Nephron progenitor cell (in vitro differentiated cells): ENCODE measurements at regions not wholly inside any gene's neighbourhood (a gene's known extent, or its start where the extent isn't known, plus 50 kb on each side); places are given as distances from the start of the nearest gene placed in this dataset.

Experiments used
- DNase-seq: peaks from one replicate; pipeline ENCODE4 v3.0.0; 2021
- H3K27ac Mint-ChIP-seq: 2 replicates; pipeline ENCODE4 v1.8.0; 2021; ENCODE audit warnings: mild to moderate bottlenecking, moderate library complexity, mixed read lengths
- H3K27me3 Mint-ChIP-seq: 2 replicates; pipeline ENCODE4 v1.8.0; 2021; ENCODE audit warnings: mild to moderate bottlenecking, low read depth, mixed read lengths; ENCODE audit not compliant: poor library complexity
- H3K36me3 Mint-ChIP-seq: 2 replicates; pipeline ENCODE4 v1.8.0; 2021; ENCODE audit warnings: low read depth, mixed read lengths
- H3K4me1 Mint-ChIP-seq: 2 replicates; pipeline ENCODE4 v1.8.0; 2021; ENCODE audit warnings: mixed read lengths
- H3K4me3 Mint-ChIP-seq: 2 replicates; pipeline ENCODE4 v1.8.0; 2021; ENCODE audit warnings: mild to moderate bottlenecking, moderate library complexity, mixed read lengths
- H3K9me3 Mint-ChIP-seq: 2 replicates; pipeline ENCODE4 v1.8.0; 2021; ENCODE audit warnings: mild to moderate bottlenecking, moderate library complexity, mixed read lengths
- TF ChIP-seq, protein P1 (sequence below): fragments of 200-600 bp; sonication (generic); IDR thresholded peaks from 2 replicates; pipeline ENCODE4 v1.5.0; 2021; ENCODE audit warnings: antibody characterized with exemption

DNA sequence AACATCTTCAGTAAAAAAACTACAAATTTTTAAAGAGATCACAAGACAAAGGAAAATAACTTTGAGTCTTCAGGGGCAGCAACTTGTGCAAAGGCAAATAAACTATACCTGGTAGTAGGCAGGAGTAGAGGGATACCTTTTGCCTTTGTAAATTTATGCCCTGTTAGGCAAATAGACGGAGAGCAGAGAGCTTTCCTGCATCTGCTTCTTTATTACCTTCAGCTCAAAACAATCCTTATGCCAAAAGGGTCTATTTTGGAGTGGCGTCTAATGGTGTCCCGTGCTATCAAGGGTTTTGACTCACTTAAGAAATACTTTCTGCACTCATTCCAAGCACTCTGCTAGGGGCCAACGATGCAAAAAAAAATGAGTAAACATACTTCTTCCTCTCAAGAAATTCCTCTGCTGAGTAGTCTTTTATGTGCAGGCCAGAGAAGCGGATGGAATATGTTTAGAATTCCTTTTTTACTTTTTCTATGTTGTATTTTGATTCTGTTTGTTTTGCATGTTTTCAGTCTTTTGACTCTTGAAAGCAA, 131.9 kb downstream of the ANXA5 start:
- H3K27ac Mint-ChIP-seq, result no peak overlapping the region
- H3K4me3 Mint-ChIP-seq, result no peak overlapping the region
- peaks cover 7% of the 10 kb centered on the region for H3K27me3 Mint-ChIP-seq
- DNase-seq, result no peak
- H3K36me3 Mint-ChIP-seq, result no peaks in the 10 kb centered on the region
- TF ChIP-seq, protein P1, sequence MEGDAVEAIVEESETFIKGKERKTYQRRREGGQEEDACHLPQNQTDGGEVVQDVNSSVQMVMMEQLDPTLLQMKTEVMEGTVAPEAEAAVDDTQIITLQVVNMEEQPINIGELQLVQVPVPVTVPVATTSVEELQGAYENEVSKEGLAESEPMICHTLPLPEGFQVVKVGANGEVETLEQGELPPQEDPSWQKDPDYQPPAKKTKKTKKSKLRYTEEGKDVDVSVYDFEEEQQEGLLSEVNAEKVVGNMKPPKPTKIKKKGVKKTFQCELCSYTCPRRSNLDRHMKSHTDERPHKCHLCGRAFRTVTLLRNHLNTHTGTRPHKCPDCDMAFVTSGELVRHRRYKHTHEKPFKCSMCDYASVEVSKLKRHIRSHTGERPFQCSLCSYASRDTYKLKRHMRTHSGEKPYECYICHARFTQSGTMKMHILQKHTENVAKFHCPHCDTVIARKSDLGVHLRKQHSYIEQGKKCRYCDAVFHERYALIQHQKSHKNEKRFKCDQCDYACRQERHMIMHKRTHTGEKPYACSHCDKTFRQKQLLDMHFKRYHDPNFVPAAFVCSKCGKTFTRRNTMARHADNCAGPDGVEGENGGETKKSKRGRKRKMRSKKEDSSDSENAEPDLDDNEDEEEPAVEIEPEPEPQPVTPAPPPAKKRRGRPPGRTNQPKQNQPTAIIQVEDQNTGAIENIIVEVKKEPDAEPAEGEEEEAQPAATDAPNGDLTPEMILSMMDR, result no peak
- H3K9me3 Mint-ChIP-seq, result peaks cover 3% of the 10 kb centered on the region
- no peaks in the 10 kb centered on the region for H3K4me1 Mint-ChIP-seq

DNA sequence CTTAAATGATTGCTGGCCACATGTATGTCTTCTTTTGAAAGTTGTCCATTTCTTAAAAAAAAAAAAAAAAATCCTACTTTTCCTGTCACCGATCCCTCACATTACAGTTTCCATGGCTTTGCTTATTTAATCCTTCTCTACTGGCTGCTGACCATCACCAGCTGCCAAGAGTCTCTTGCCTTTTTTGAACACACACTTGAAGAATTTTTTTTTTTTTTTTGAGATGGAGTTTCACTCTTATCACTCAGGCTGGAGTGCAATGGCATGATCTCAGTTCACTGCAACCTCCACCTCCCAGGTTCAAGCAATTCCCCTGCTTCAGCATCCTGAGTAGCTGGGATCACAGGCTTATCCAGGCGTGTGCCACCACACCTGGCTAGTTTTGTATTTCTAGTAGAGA, 134.0 kb downstream of the ANXA5 start:
- Mint-ChIP-seq H3K9me3 (peaks cover 3% of the 10 kb centered on the region), H3K27ac (no peak overlapping the region), H3K4me1 (no peaks in the 10 kb centered on the region), H3K4me3 (no peak overlapping the region), H3K36me3 (no peaks in the 10 kb centered on the region), H3K27me3 (peaks cover 7% of the 10 kb centered on the region)
- no peak for DNase-seq
- TF ChIP-seq, protein P1, result no peak

DNA sequence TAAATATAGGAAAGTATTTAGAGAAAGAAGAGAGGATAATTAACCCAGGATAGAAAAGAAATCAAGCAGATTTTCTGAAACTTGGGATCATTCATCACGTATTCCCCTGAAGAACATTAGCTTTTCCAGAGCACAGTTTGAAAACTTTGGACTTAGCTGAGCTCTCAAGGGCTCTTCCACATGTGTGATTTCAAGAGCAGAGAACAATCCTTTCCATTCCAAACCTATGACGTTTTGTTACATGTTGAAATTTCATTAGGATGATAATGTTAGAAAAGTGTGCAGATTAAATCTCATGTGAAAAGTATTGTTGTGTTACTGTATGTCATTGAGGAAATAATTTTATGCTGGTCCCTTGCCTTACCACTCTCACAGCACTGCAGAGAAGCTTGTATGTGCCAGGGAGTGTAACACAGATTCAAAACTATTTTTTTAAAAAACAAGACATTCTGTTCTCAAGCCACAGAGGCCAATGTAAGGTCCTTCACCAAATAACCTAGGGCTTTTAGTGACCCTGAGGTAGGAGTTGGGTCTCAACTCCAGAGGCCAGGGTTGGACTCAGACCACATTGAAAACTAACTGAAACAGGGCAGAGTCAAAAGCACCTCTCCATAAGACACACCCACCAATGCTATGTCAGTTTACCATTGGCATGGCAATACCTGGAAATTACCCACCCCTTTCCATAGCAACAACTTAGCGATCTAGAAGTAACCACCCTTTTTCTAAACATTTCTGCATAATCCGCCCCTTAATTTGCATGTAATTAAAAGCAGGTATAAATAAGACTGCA, 141.3 kb downstream of the ANXA5 start:
- TF ChIP-seq, protein P1, result no peak
- Mint-ChIP-seq H3K27me3 (no peaks in the 10 kb centered on the region), H3K36me3 (no peaks in the 10 kb centered on the region), H3K9me3 (no peaks in the 10 kb centered on the region), H3K4me1 (no peaks in the 10 kb centered on the region), H3K4me3 (no peak overlapping the region), H3K27ac (no peak overlapping the region)
- no peak for DNase-seq

DNA sequence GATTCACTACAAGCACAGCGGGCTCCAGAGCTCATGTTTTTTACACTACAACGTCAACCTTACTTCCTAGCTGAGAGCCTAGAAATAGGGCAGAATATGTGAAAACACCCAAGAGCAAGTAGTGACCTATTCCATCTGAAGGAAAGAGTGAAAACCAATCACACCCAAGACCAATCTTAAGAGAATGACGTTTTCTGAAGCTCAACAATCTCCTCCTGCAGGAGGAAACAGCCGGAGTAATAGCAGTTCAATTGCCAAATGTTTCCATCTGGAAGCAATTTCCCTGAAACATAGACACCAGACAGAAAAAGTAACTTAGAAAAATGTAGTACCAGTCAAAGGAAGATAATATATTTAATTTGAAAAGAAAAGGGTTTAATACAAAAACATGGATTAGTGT, 142.4 kb downstream of the ANXA5 start:
- Mint-ChIP-seq H3K27ac (no peak overlapping the region), H3K4me1 (no peaks in the 10 kb centered on the region), H3K27me3 (no peaks in the 10 kb centered on the region), H3K9me3 (peaks cover under 1% of the 10 kb centered on the region), H3K36me3 (no peaks in the 10 kb centered on the region), H3K4me3 (no peak overlapping the region)
- DNase-seq, result no peak
- TF ChIP-seq, protein P1, result no peak

DNA sequence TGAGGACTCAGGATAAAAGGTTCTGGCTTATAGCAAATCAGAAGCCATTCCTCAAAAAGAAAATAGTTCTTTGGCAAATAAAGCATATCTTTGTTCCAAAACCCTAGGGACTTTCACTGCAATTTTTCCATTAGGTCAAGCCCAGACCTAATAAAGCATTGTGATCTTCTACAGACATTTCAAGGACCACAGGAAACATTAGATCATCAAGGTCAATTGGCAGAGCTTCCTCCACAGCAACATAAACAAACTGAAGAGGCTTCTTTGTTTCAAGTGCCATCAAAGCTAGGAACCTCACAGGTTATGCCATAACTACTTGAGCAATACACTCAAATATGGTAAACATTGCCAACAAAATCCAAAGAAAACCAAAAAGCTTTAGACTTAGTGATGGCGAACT, 144.9 kb downstream of the ANXA5 start:
- no peak for DNase-seq
- H3K27ac Mint-ChIP-seq, result no peak overlapping the region
- no peaks in the 10 kb centered on the region for H3K27me3 Mint-ChIP-seq
- H3K9me3 Mint-ChIP-seq, result peaks cover 10% of the 10 kb centered on the region
- H3K4me3 Mint-ChIP-seq, result no peak overlapping the region
- TF ChIP-seq, protein P1, result no peak
- H3K4me1 Mint-ChIP-seq, result no peaks in the 10 kb centered on the region
- no peaks in the 10 kb centered on the region for H3K36me3 Mint-ChIP-seq

DNA sequence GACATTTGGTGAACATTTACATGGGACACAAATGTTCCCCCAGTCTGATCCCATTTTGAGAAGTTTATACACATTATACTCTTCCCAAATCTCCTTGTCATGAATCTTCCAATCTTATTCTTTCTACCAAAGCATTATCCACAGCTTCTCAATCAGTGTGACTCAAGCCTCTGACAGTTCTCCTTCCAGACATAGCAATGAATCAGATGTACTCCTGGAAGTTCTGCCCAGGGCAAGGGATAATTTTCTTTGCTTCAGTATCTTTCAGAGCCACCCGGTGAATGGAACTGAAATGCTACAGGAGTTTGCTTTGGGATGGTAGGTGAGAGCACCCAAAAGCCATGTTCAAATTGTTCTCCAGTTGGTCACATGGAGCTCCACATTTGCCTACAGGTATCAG, 145.5 kb downstream of the ANXA5 start:
- TF ChIP-seq, protein P1, result no peak
- Mint-ChIP-seq H3K9me3 (peaks cover 16% of the 10 kb centered on the region), H3K27me3 (no peaks in the 10 kb centered on the region), H3K4me1 (no peaks in the 10 kb centered on the region), H3K27ac (no peak overlapping the region), H3K4me3 (no peak overlapping the region), H3K36me3 (no peaks in the 10 kb centered on the region)
- DNase-seq, result no peak
